ENCODE measurements at regions not wholly inside any gene's neighbourhood (a gene's known extent, or its start where the extent isn't known, plus 50 kb on each side); places are given as distances from the start of the nearest gene placed in this dataset.

- TF ChIP-seq, protein P1, sequence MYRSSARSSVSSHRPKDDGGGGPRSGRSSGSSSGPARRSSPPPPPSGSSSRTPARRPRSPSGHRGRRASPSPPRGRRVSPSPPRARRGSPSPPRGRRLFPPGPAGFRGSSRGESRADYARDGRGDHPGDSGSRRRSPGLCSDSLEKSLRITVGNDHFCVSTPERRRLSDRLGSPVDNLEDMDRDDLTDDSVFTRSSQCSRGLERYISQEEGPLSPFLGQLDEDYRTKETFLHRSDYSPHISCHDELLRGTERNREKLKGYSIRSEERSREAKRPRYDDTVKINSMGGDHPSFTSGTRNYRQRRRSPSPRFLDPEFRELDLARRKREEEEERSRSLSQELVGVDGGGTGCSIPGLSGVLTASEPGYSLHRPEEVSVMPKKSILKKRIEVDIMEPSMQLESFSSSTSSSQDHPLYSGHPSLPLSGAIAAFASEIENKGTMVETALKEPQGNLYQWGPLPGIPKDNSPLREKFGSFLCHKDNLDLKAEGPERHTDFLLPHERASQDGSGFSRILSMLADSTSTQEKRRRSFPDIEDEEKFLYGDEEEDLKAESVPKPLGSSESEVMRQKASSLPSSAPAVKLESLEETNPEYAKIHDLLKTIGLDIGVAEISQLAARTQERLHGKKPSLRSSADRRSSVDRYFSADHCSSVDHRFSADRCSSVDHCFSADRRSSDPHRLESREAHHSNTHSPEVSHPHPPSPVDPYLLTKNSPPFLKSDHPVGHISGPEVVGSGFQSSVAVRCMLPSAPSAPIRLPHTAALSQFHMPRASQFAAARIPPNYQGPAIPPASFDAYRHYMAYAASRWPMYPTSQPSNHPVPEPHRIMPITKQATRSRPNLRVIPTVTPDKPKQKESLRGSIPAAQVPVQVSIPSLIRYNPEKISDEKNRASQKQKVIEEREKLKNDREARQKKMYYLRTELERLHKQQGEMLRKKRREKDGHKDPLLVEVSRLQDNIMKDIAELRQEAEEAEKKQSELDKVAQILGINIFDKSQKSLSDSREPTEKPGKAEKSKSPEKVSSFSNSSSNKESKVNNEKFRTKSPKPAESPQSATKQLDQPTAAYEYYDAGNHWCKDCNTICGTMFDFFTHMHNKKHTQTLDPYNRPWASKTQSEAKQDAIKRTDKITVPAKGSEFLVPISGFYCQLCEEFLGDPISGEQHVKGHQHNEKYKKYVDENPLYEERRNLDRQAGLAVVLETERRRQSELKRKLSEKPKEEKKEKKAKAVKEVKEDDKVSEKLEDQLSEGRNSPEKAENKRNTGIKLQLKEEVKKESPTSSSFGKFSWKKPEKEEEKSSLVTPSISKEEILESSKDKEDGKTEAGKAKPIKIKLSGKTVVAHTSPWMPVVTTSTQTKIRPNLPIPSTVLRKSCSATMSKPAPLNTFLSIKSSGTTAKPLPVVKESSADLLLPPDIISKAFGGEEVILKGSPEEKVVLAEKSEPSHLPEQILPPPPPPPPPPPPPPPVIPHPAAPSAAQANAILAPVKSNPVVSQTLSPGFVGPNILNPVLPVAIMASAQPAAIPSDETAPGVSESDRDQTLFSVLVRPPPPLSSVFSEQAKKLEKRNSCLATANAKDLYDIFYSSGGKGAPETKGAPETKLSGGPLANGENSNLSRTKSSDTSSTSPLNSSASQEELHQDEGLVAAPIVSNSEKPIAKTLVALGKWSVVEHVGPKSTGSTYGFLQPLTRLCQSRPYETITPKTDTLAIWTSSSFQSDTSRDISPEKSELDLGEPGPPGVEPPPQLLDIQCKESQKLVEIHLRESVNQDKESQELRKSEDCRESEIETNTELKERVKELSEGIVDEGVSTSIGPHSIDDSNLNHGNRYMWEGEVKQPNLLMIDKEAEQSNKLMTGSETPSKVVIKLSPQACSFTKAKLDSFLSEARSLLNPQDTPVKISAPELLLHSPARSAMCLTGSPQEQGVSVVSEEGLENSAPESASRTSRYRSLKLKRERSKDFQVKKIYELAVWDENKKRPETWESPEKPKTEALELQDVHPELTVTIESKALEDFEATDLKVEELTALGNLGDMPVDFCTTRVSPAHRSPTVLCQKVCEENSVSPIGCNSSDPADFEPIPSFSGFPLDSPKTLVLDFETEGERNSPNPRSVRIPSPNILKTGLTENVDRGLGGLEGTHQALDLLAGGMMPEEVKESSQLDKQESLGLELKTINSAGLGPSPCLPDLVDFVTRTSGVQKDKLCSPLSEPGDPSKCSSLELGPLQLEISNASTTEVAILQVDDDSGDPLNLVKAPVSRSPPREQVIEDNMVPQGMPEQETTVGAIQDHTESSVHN (CRISPR knock-in tag; IDR thresholded peaks at IDR 0.05): no peak
Measured at GRCh38 chr5:125778791-125779190, 644.4 kb upstream of the GRAMD2B start (continued).

- Histone ChIP-seq H3K4me1 (ENCODE audit: insufficient read depth, low read length) (no peaks in the 10 kb centered on the region), H3K9ac (ENCODE audit: insufficient read depth, low read depth, low read length) (no peak overlapping the region), H4K20me1 (ENCODE audit: insufficient read depth, low read length) (no peaks in the 10 kb centered on the region), H3K27me3 (ENCODE audit: control insufficient read depth in 1 of 2, insufficient read depth in 2 of 2, low read length in 2 of 2) (no peaks in the 10 kb centered on the region), H3K4me2 (ENCODE audit: low read depth, low read length) (no peak overlapping the region), H3K36me3 (replicated peaks in 1 of 2; ENCODE audit: control insufficient read depth in 1 of 2, insufficient read depth in 2 of 2, low read length in 2 of 2) (no peaks in the 10 kb centered on the region), H2AFZ (ENCODE audit: low read length) (no peak overlapping the region), H3K4me3 (replicated peaks in 1 of 3; ENCODE audit: insufficient read depth in 1 of 3, low read depth in 2 of 3, low read length in 3 of 3) (no peak overlapping the region), H3K79me2 (ENCODE audit: insufficient read depth, low read length) (no peaks in the 10 kb centered on the region), H3K9me3 (ENCODE audit: low read length) (no peaks in the 10 kb centered on the region; the same call in 1 of the 2 replicates), H3K27ac (ENCODE audit: extremely low read length, insufficient read depth, low read length) (no peak overlapping the region)
- WGBS (ENCODE audit: low lambda C conversion rate): 1% methylated on average over 2 of the region's 2 CpGs
- ATAC-seq (no peak), FAIRE-seq (no peak), DNase-seq (ENCODE audit: low spot score) (no peak)
- ChIA-PET POLR2A (no interaction called here), CTCF (ENCODE audit: low intra/inter-chr PET ratio, low total read pairs) (no interaction called here)
- in situ Hi-C loops (cut with HindIII; ENCODE audit: extremely low pct_ligation_motif_present, low pct_unique_long_range_greater_than_20kb) (no loop called here), intact Hi-C loops (cut with micrococcal nuclease; ENCODE audit: unreplicated experiment) (no loop called here)
- BruUV-seq (replicated peaks): no TSS peak
- TF ChIP-seq SMC3 (IDR thresholded peaks at IDR 0.05; ENCODE audit: low read length): no peak
- TF ChIP-seq ZNF839 (CRISPR knock-in tag; IDR thresholded peaks at IDR 0.05; ENCODE audit: borderline replicate concordance): no peak
- TF ChIP-seq ZNF552 (CRISPR knock-in tag; IDR thresholded peaks at IDR 0.05; ENCODE audit: borderline replicate concordance): no peak
- no peak for TF ChIP-seq ZNF17 (CRISPR knock-in tag; IDR thresholded peaks at IDR 0.05)
- no peak for TF ChIP-seq RARA (CRISPR knock-in tag; IDR thresholded peaks at IDR 0.05)
- TF ChIP-seq, protein P2, sequence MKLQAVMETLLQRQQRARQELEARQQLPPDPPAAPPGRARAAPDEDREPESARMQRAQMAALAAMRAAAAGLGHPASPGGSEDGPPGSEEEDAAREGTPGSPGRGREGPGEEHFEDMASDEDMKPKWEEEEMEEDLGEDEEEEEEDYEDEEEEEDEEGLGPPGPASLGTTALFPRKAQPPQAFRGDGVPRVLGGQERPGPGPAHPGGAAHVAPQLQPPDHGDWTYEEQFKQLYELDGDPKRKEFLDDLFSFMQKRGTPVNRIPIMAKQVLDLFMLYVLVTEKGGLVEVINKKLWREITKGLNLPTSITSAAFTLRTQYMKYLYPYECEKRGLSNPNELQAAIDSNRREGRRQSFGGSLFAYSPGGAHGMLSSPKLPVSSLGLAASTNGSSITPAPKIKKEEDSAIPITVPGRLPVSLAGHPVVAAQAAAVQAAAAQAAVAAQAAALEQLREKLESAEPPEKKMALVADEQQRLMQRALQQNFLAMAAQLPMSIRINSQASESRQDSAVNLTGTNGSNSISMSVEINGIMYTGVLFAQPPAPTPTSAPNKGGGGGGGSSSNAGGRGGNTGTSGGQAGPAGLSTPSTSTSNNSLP (IDR thresholded peaks at IDR 0.05; ENCODE audit: low read depth, low read length): no peak
- TF ChIP-seq ZNF292 (CRISPR knock-in tag; IDR thresholded peaks at IDR 0.05; ENCODE audit: borderline replicate concordance, low read depth): no peak
- TF ChIP-seq, protein P3, sequence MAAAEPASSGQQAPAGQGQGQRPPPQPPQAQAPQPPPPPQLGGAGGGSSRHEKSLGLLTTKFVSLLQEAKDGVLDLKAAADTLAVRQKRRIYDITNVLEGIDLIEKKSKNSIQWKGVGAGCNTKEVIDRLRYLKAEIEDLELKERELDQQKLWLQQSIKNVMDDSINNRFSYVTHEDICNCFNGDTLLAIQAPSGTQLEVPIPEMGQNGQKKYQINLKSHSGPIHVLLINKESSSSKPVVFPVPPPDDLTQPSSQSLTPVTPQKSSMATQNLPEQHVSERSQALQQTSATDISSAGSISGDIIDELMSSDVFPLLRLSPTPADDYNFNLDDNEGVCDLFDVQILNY (CRISPR knock-in tag; conservative IDR thresholded peaks at IDR 0.05): no peak
- TF ChIP-seq TBL1XR1 (IDR thresholded peaks at IDR 0.05; ENCODE audit: borderline replicate concordance, low read length, partially characterized antibody): no peak
Measured at GRCh38 chr5:125785407-125785806, 637.8 kb upstream of the GRAMD2B start.

All from HepG2 (cell line).